Sigmoid colon (tissue), 4 donors: ENCODE measurements at regions not wholly inside any gene's neighbourhood (a gene's known extent, or its start where the extent isn't known, plus 50 kb on each side); places are given as distances from the start of the nearest gene placed in this dataset.
"Not testable (repeated sequence)": the region's sequence is repeated elsewhere in the genome, so short reads cannot be mapped to it uniquely, and the experiment has no call there.

Source experiments
- EP300 ChIP-seq, 4 donors: sonication (generic); formaldehyde crosslinking; IDR thresholded peaks; one replicate each; pipeline ENCODE4 v1.6.1; 2017; ENCODE audit warnings: antibody characterized with exemption in 4 of 4
- TF ChIP-seq, protein P1 (sequence below), 4 experiments: fragments of 450-650 bp in 3 of 4; fragments of 200-600 bp in 1 of 4; IDR thresholded peaks; one replicate each; pipeline ENCODE4 v1.5.1; 2016 to 2019; ENCODE audit warnings: antibody characterized with exemption in 4 of 4, mild to moderate bottlenecking in 3 of 4, moderate library complexity in 2 of 4

DNA sequence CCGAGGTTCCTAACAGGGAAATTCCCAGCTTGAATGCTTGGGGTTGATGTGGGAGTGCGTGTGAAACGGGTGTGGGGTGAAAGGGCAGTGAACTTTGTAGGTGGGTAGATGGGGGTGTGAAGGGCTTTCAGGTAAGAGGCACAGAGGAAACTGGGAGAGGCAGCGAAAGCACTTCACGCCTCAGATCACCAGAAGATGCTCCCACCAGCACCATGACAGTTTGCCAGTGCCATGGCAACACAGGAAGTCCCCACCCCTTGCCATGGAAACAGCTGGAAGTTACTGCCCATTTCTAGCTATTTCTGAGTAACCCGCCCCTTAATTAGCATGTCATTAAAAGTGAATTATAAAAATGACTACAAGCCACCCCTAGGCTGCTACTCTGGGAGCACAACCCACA, 1390.6 kb upstream of the TPTE start:
- TF ChIP-seq EP300 (IDR thresholded peaks at IDR 0.05), result not testable (repeated sequence)
- TF ChIP-seq, protein P1, sequence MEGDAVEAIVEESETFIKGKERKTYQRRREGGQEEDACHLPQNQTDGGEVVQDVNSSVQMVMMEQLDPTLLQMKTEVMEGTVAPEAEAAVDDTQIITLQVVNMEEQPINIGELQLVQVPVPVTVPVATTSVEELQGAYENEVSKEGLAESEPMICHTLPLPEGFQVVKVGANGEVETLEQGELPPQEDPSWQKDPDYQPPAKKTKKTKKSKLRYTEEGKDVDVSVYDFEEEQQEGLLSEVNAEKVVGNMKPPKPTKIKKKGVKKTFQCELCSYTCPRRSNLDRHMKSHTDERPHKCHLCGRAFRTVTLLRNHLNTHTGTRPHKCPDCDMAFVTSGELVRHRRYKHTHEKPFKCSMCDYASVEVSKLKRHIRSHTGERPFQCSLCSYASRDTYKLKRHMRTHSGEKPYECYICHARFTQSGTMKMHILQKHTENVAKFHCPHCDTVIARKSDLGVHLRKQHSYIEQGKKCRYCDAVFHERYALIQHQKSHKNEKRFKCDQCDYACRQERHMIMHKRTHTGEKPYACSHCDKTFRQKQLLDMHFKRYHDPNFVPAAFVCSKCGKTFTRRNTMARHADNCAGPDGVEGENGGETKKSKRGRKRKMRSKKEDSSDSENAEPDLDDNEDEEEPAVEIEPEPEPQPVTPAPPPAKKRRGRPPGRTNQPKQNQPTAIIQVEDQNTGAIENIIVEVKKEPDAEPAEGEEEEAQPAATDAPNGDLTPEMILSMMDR (IDR thresholded peaks at IDR 0.05), result not testable (repeated sequence)
